OCI-LY3 (cell line): ENCODE measurements at regions not wholly inside any gene's neighbourhood (a gene's known extent, or its start where the extent isn't known, plus 50 kb on each side); places are given as distances from the start of the nearest gene placed in this dataset.
"Not testable (repeated sequence)": the region's sequence is repeated elsewhere in the genome, so short reads cannot be mapped to it uniquely, and the experiment has no call there.

Source experiments
- H2AFZ ChIP-seq: fragments of 200-600, 300-600 bp; shearing (Covaris generic); 2 replicates; pipeline ENCODE4 v1.6.0; 2014; ENCODE audit warnings: antibody characterized with exemption, low read depth, low read length
- H3K27ac ChIP-seq: fragments of 200-600, 300-600 bp; sonication (generic); 2 replicates; pipeline ENCODE4 v1.5.1; 2014; ENCODE audit warnings: mild to moderate bottlenecking, low read length, moderate library complexity, mixed read lengths
- H3K27me3 ChIP-seq: fragments of 200-600, 300-600 bp; sonication (generic); 2 replicates; pipeline ENCODE4 v1.6.1; 2014; ENCODE audit warnings: low read depth, low read length, mixed read lengths
- H3K36me3 ChIP-seq: fragments of 200-600, 300-600 bp; sonication (generic); replicated peaks from 2 replicates; pipeline ENCODE3; 2014; ENCODE audit warnings: low read depth, low read length, mixed read lengths
- H3K4me1 ChIP-seq: fragments of 300-600, 200-600 bp; sonication (generic); 2 replicates; pipeline ENCODE4 v1.6.1; 2014; ENCODE audit warnings: low read length, mixed read lengths
- H3K4me2 ChIP-seq: fragments of 200-600, 300-600 bp; sonication (generic); 2 replicates; pipeline ENCODE4 v1.6.1; 2014; ENCODE audit warnings: low read length, mixed read lengths
- H3K4me3 ChIP-seq: fragments of 300-600, 200-600 bp; sonication (generic); 2 replicates; pipeline ENCODE4 v1.5.1; 2014; ENCODE audit warnings: antibody characterized with exemption, mild to moderate bottlenecking, low read length, moderate library complexity
- H3K79me2 ChIP-seq: fragments of 300-600, 200-600 bp; shearing (Covaris generic); 2 replicates; pipeline ENCODE4 v1.6.1; 2014; ENCODE audit warnings: mild to moderate bottlenecking, low read length, mixed read lengths
- H3K9ac ChIP-seq: fragments of 300-600, 200-600 bp; shearing (Covaris generic); 2 replicates; pipeline ENCODE4 v1.6.0; 2014; ENCODE audit warnings: mild to moderate bottlenecking, low read length, moderate library complexity
- H3K9me3 ChIP-seq: fragments of 200-600, 300-600 bp; shearing (Covaris generic); 2 replicates; pipeline ENCODE4 v1.6.1; 2014; ENCODE audit warnings: low read length, mixed read lengths; ENCODE audit not compliant: insufficient read depth
- H4K20me1 ChIP-seq: fragments of 200-600, 300-600 bp; sonication (generic); 2 replicates; pipeline ENCODE4 v1.6.1; 2016; ENCODE audit warnings: low read length, mixed read lengths; ENCODE audit not compliant: insufficient read depth
- EZH2phosphoT487 ChIP-seq: fragments of 200-600 bp; shearing (Covaris generic); IDR thresholded peaks from 2 replicates; pipeline ENCODE4 v1.6.1; 2018; ENCODE audit warnings: antibody characterized with exemption, mixed run types, low read depth
- TF ChIP-seq, protein P1 (sequence below): fragments of 200-600, 300-600 bp; sonication (generic); IDR thresholded peaks from 2 replicates; pipeline ENCODE4 v1.5.1; 2014; ENCODE audit warnings: antibody characterized with exemption, low read length, low read depth

DNA sequence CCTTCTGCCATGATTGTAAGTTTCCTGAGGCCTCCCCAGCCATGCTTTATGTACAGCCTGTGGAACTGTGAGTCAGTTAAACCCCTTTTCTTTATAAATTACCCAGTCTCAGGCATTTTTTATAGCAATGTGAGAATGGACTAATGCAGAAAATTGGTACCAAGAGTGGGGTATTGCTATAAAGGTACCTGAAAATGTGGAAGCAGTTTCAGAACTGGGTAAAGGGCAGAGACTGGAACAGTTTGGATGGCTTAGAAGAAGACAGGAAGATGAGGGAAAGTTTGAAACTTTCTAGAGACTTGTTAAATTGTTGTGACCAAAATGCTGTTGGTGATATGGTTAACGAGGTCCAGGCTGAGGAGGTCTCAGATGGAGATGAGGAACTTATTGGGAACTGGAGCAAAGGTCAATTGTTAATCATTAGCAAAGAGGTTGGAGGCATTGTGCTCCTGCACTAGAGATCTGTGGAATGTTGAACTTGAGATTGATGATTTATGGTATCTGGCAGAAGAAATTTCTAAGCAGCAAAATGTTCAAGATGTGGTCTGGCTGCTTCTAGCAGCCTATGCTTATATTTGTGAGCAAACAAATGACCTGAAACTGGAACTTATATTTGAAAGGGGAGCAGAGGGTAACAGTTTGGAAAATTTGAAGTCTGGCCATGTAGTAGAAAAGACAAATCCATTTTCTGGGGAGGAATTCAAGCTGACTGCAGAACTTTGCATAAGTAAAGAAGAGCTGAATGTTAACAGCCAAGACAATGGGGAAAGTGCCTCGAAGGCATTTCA lies 79.0 kb upstream of the GMDS start:
- H3K4me1 ChIP-seq = no peaks in the 10 kb centered on the region
- no peaks in the 10 kb centered on the region for H3K79me2 ChIP-seq
- no peak overlapping the region for H2AFZ ChIP-seq
- H3K9ac ChIP-seq = no peak overlapping the region
- no peaks in the 10 kb centered on the region for H3K27me3 ChIP-seq
- no peaks in the 10 kb centered on the region for H4K20me1 ChIP-seq
- H3K27ac ChIP-seq = no peak overlapping the region
- TF ChIP-seq EZH2phosphoT487 = no peak
- TF ChIP-seq, protein P1, sequence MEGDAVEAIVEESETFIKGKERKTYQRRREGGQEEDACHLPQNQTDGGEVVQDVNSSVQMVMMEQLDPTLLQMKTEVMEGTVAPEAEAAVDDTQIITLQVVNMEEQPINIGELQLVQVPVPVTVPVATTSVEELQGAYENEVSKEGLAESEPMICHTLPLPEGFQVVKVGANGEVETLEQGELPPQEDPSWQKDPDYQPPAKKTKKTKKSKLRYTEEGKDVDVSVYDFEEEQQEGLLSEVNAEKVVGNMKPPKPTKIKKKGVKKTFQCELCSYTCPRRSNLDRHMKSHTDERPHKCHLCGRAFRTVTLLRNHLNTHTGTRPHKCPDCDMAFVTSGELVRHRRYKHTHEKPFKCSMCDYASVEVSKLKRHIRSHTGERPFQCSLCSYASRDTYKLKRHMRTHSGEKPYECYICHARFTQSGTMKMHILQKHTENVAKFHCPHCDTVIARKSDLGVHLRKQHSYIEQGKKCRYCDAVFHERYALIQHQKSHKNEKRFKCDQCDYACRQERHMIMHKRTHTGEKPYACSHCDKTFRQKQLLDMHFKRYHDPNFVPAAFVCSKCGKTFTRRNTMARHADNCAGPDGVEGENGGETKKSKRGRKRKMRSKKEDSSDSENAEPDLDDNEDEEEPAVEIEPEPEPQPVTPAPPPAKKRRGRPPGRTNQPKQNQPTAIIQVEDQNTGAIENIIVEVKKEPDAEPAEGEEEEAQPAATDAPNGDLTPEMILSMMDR = no peak
- no peaks in the 10 kb centered on the region for H3K36me3 ChIP-seq
- no peaks in the 10 kb centered on the region for H3K9me3 ChIP-seq
- no peak overlapping the region for H3K4me3 ChIP-seq
- H3K4me2 ChIP-seq = no peak overlapping the region

DNA sequence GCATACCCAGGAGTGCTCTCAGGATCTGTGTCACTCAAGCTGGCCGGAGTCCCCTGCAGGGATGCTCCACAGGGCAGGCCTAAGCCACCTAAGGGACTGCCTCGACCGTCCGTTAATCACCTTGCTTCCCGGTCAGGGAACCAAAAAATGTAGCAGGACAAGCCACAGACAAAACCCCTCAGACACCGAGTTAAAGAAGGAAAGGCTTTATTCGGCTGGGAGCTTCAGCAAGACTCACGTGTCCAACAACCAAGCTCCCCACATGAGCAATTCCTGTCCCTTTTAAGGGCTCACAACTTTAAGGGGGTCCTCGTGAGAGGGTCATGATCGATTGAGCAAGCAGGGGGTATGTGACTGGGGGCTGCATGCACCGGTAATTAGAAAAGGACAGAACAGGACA lies 72.1 kb upstream of the GMDS start:
- H3K79me2 ChIP-seq, H3K9ac ChIP-seq, H3K36me3 ChIP-seq, H3K27ac ChIP-seq, H3K4me1 ChIP-seq, H3K4me3 ChIP-seq, H2AFZ ChIP-seq, H3K9me3 ChIP-seq, H4K20me1 ChIP-seq, H3K4me2 ChIP-seq, H3K27me3 ChIP-seq: not testable (repeated sequence)

DNA sequence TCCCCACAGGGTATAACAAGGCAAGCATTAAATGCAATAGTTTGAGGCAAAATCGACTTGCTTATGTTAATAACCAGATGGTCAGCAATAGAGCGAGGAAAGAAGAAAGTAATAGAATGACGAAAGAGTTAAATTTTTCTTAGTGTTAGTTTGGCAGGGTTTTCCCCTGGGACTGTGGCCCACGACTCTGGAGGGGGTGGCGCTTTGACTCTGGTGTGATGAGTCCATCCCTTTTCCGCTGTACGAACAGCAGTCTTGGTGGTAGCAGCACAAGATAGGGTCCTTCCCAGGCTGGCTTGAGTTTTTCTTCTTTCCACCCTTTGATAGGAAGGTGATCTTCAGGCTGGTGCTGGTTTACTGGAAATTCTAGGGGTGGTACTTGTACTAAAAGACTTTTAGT lies 69.2 kb upstream of the GMDS start:
- TF ChIP-seq, protein P1 = no peak
- TF ChIP-seq EZH2phosphoT487 = no peak
- H3K9me3 ChIP-seq = no peaks in the 10 kb centered on the region
- no peaks in the 10 kb centered on the region for H3K4me1 ChIP-seq
- no peak overlapping the region for H3K4me3 ChIP-seq
- H2AFZ ChIP-seq = no peak overlapping the region
- H3K27me3 ChIP-seq = no peaks in the 10 kb centered on the region
- H3K9ac ChIP-seq = no peak overlapping the region
- no peaks in the 10 kb centered on the region for H4K20me1 ChIP-seq
- no peak overlapping the region for H3K4me2 ChIP-seq
- no peaks in the 10 kb centered on the region for H3K79me2 ChIP-seq
- H3K36me3 ChIP-seq = no peaks in the 10 kb centered on the region
- H3K27ac ChIP-seq = no peak overlapping the region

DNA sequence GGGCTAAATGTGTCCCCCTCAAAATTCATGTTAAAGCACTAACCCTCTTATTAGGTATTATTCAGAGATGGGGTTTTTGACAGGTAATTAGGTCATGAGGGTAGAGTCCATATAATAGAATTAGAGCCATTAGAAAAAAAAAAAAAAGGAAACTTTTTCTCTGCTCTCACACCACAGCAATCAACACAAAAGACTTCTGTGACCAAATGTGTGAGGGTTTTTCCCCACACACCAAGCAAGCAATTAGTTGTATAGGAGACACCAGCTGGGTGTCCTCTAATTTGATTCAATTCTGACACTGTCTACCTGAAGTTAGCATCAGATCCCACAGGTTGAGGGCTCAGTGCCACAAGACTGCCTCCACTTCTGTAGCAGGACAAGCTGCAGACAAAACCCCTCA lies 64.6 kb upstream of the GMDS start:
- Histone ChIP-seq H3K9me3 (no peaks in the 10 kb centered on the region), H2AFZ (no peak overlapping the region), H3K4me2 (no peak overlapping the region), H3K4me1 (no peaks in the 10 kb centered on the region), H3K9ac (no peak overlapping the region), H3K4me3 (no peak overlapping the region), H3K27ac (no peak overlapping the region), H3K27me3 (no peaks in the 10 kb centered on the region), H3K79me2 (no peaks in the 10 kb centered on the region), H4K20me1 (no peaks in the 10 kb centered on the region), H3K36me3 (no peaks in the 10 kb centered on the region)
- no peak for TF ChIP-seq EZH2phosphoT487
- TF ChIP-seq, protein P1 = no peak
